ENCODE measurements at regions not wholly inside any gene's neighbourhood (a gene's known extent, or its start where the extent isn't known, plus 50 kb on each side); places are given as distances from the start of the nearest gene placed in this dataset.

DNA sequence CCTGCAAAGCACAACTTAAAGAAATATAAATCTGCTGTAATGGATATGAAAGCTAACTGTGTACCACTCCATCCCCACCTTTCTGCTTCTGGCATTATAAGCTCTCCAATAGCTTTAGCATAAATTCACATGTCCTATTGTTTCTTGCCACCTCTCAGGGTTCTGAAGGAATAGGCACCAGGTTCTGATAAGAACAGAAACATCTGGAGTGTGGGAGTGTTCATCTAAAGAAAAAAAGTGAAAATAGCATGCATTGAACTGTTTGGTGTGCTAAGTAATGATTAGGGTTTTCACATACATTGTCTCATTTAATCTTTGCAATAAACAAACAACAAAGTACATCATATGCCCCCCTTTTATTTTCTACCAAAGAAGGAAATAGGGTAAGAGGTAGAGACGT lies 72.3 kb downstream of the FAM76B start:
- no peak for DNase-seq (ENCODE audit: low read depth in 4 of 4, low spot score in 2 of 4)

DNA sequence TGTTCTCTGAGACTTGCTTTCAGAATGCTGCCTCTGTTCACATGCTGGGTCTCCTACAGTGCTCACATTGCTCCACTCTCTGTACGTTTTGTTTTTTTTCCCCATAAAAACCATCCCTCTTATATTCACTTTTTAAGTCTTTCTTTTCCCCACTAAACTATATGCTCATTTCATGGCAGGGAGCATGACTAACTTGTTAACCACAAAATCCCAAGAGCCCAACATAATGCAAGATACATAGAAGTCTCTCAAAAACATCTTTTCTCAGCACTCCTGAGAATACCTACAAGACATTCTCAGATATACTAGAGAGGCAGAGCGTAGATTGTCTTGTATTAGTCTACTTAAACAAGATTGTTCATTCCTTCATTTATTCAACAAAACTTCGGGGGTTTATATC lies 73.3 kb downstream of the FAM76B start:
- no peak for DNase-seq (ENCODE audit: low read depth in 4 of 4, low spot score in 2 of 4)

DNA sequence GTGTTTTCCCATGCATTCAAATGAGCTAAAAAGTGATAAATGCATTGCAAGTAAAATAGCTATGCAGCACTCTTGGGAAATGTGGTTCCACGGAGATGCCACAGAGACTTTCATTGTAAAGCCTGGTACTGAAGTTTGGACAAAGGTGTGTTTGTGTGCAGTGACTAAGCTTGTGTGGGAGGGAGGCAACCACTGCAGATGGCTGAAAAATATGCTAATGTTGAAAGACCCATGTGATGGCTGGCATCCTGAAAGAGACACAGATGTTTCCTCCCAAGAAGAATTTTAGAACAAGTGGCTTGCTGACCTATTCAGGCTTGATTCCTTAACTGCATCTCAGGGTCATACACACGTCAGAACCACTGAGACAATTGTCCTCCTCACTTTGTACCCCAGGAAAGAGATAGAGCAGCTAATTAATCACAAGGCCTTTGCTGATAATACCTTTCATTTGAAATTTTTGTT lies 73.8 kb downstream of the FAM76B start:
- DNase-seq (ENCODE audit: low read depth in 4 of 4, low spot score in 2 of 4) = no peak

DNA sequence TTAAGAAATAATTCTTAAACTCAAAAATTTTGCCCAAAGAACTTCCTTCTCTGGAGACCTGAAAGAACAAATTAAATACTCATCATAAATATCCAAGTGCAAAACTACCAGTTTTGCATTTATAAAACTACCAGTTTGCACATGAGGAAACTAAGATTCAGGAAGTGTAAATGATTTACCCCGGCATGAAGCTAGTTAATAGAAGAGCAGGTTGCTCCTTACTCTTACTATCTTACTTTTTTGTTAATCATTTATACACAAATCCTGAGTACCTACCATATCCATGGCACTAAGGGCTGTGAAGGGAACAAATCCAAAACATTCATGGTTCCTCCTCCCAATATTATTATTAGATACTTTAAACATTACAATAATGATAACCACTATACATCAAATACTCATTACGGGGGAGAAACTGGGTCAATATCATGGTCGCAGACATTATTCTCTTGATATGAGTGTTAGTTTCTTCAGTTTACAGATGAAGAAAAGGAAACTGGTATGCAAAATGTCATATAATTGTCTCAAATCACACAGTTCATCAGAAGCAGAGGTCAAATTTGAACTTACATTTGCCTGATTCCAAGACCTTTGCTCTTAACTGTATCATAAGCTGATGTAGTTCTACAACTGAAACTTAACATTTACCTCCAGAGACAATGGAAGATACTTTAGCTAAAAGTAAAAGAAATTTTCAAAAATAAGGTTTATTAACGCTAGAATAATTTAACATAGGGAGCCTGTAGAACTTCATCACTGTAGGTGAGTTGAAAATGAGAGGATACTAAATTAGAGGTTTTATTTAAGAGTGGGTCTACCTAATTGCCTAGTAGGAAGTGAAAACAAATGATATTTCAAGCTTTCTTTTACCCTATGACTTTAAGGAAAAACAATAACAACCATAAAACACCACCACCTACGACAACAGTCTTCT lies 74.5 kb downstream of the FAM76B start:
- DNase-seq (ENCODE audit: low read depth in 4 of 4, low spot score in 2 of 4) = no peak

DNA sequence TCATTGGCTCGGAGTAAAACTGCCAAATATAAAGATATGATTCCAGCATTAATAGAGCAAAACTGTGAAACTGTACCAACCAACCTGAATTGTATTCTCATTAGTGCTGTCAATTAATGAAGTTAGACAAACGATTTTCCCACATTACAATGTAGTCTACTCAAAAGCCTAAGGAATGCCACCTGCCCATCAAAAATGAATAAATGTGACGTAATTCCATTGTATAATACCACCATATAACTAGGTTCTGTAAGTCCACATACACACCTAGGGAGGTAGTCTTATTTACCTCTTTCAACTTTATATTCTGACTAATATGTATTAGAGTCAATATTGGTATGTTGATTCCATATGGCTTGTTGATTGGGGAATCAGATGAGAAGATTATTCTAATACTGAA lies 76.2 kb downstream of the FAM76B start:
- no peak for DNase-seq (ENCODE audit: low read depth in 4 of 4, low spot score in 2 of 4)

DNA sequence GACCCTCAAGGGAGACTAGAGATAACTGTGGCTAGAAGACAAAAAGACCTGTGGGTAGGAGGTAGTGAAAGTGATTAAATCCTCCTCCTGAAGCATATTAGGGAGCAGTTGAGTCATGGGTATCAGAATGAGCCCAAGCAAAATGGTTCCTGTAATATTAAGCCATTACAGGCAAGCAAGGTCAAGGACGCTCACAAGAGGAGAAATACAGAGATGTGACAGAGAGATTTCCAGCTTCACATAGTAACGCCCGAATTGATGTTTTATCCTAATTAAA lies 77.7 kb downstream of the FAM76B start:
- DNase-seq (ENCODE audit: low read depth in 4 of 4, low spot score in 2 of 4) = no peak

DNA sequence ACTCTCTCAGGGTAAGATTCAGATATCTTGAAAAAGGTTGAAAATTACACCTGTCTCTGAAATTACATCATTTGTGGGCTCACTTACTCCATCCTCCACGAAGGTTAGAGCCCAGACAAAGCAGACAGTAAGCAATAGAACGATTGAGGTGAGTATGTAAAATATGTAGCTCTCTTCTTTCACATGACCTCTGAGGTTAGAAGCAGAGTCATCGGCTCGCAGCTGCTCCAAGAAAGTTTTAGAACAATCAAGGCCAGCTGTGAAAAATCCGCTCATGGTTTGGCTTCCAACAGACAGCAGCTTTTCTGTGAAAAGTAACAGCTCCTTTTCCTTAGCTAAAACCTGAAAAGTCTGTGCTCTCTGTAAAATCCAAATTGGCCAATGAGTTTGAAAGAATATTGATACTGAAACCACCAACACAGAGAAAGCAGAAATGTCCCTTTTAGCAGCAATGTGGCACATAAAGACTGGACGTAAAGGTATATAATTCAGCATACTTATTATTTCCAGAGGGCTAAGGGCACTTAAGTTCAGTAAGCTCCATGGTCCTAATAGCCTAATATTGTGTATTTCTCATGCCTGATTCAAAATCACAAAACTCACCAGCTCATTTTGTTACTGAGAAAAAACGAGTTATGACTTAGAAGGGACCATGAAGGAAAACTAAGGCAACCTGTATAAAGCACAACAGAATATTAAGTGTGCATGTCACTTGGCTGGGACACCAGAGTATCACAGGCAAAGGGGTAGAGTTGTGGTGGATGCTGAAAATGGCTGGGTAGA lies 78.2 kb downstream of the FAM76B start:
- DNase-seq (ENCODE audit: low read depth in 4 of 4, low spot score in 2 of 4) = no peak

DNA sequence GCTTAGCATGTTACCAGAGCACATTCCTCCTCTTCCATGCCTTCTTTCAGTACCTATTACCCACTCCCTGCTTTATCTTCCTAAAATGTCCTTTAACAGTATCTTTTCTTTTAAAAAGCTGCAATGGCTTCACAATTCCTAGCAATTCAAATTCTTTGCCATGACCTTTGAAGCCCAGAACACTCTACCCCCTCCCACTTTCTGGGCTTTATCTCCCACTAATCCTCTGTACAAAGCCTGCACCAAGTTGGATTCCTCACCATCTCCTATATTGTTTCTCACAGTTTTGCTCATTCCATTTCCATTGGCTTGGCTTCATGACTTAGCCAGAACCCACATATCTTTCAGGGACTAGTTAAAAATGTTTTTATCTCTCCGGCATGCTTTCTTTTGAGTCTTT lies 80.9 kb downstream of the FAM76B start:
- no peak for DNase-seq (ENCODE audit: low read depth in 4 of 4, low spot score in 2 of 4)

DNA sequence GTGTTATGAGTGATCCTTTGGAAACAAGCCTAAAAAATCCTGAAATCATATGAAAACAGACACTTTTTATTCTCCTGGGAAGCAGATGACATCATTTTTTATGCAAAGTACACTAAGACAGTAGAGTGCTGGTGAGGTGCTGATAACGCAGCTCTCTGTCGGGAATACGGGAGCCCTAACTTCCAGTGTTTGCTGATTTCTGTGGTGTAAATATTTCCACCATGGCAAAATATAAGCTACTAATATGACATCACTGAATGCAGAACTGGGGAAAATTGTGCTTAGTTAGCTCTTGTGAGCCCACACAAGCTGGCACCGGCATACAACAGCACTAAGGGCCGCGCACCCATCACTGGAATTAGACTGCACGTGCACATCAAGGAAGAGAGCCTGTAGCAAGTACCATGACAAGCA lies 82.6 kb downstream of the FAM76B start:
- DNase-seq (ENCODE audit: low read depth in 4 of 4, low spot score in 2 of 4) = no peak

DNA sequence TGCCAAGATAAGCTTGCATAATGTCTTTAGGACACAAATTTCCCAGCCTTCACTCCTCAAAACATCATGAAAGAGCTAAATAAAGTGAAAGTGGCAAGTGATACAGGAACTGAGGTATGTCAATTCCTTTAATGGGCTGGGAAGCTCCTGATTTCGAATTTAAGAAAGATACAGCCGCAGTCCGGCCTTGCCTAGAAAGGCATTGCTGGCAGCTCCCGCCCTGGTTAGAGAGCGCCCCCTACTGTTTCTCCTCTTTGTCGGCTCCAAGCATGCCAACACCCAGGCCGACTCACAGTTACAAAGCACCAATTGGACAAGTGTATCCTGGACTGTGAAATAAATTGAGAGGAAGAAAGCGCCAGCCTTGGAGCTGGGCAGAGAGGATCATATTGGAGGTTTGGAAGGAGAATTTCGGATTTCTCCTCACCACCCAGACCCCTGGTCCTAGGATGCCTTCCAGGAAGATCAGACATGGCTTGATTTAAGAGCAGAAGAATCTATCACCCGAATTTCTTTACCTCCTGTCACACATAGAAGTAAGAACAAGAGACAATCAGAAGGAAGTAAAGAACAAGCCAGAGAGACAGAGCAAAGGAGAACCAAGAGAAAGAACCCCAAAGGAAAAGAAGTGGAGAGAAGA lies 84.0 kb downstream of the FAM76B start:
- DNase-seq (ENCODE audit: low read depth in 4 of 4, low spot score in 2 of 4) = peak; percentile 73 to 91 (median 80)

DNA sequence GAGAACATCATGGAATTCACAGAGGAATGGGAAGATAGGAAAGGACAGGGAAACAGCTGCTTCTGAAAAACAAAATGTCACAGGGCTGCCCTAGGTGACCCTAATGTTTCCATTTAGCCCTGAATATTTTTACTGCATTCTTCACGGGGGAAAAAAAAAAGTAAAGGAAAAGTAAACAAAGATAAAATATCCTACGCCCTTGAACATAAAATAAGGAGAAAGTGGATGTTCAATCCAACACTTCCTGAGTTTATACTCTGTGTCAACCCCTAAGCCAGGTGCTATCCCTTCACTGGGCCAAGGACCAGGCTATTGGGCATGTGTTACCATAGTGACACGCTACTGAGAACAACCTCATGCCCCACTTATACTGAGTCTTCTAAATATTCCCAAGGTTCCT lies 84.7 kb downstream of the FAM76B start:
- no peak for DNase-seq (ENCODE audit: low read depth in 4 of 4, low spot score in 2 of 4)

DNA sequence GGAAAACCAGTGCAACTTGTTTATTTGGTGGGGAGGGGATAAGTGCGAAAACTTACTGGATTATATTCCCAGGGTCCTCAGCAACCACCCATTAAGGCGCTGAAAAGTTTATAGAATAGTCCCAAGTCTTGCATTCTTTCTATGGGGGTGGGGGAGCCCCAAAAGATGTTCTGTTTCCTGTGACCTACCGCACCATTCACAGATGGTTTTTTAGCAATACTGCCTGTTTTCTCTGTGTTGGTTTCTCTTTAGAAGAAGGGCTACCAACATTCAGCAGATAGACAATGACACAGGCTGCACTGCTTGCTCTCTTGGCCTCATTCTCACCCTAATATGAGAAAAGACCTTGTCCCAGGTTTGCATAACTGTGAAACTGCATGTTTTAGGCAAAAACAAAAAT lies 86.5 kb downstream of the FAM76B start:
- DNase-seq (ENCODE audit: low read depth in 4 of 4, low spot score in 2 of 4) = no peak

DNA sequence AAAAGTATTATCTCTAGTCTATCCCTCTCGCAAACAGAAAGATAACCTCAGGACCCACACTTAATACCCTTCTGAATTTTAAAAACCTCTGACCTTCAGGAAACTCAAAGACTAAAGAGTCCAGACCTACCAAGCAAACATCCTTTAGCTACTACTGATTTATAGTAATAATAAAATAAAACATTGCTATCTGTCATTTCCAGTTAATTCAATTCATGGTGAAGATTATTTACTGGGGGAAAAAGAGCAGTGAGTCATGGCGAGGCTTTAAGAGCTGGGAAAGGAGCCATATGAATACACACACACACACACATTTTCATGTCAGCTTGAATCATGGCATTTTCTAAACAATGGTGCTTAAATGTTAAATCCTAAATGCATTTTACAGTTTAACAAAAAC lies 87.1 kb downstream of the FAM76B start:
- peak; percentile 44 to 65 (median 56) for DNase-seq (ENCODE audit: low read depth in 4 of 4, low spot score in 2 of 4)

DNA sequence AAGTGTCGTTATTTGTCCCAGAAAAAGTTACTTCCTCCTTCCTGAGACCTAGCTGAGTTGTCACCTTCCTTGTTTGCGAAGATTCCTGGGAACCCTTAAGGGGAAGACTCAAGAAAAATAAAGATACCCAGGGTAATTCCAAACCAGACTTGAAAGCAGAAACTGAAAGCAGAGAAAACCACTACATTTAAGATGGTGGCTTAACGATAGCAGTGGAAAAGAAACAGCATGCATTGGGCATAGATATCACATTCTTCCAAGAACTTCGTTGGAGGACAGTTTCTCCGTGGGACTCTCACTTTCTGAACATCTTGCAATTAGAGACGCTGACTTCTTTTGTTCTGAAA lies 89.1 kb downstream of the FAM76B start:
- no peak for DNase-seq (ENCODE audit: low read depth in 4 of 4, low spot score in 2 of 4)

DNA sequence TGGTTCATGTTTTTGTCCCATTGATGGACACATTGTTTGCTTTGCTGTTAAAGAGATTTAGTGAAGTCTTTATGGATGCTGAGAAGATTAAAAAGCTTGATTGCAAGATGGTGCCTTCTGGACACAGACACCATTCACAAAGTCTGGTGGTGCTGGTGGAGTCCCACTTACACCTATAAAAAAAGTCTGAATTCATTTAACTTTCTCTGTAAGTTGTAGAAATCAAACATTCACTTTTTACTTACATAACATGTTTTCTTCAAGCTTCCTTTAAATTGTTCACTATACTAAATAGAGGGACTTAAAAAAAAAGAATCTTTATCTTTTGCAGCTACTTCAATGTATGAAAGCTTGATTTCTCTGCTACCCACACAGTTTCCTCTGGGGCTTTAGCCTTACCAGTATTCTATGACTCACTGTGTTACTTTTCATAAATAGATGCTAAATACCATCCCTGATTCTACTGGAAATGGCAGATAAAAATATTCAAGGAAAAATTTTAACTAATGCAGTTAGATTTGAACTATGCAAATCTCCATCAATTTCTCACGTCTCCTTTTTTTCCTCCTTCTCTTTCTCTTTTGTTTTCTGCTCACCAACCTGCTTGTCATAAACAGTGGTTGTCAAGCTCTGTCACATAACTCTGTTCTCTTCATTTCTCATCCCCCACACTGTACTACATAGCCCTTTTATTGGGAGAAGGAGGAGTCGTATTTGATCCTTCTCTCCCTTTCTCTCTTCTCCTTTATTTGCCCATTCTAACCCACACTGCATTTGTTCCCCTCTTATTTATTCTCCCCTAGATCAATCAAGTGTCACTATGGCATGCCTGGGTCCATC lies 89.7 kb downstream of the FAM76B start:
- no peak for DNase-seq (ENCODE audit: low read depth in 4 of 4, low spot score in 2 of 4)

DNA sequence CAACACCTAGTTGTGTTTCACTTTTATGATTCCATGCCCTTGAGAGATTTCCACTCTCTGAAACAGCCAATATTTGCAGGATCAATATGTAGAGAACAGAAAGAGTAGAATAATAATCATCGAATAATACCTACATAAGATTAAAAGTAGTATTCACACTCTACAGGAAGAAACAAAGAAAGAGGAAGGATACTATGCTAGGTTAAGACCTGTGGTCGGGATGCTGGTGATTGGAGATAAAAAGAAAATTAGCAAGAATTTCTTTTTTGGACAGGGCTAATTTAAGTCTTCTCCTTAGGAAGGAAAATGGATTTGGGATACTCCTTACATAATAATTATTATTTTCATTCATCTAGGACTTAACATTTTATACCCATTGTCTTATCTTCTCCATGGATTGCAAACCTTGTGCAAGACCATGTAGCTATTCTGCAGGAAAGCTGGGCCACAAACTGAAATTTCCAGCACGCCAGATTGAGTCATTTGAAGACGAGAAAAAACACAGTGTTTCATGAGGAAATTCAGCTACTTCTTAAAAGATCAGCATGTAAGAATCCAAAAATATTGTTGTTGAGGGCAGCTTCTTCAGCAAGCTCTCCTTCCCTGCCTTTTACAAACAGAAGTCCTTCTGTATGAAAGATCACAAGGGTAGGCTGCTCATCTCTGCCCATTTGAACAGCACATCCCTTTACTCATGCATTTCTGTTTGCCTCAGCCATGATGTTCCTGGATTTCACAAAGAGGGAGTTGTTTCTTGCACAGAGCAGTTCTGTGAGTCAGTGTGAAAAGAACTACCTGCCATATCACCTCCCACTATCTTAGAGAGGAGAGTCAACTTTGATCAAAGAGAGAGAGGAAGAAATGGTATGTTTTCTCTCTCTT lies 90.7 kb downstream of the FAM76B start:
- no peak for DNase-seq (ENCODE audit: low read depth in 4 of 4, low spot score in 2 of 4)

DNA sequence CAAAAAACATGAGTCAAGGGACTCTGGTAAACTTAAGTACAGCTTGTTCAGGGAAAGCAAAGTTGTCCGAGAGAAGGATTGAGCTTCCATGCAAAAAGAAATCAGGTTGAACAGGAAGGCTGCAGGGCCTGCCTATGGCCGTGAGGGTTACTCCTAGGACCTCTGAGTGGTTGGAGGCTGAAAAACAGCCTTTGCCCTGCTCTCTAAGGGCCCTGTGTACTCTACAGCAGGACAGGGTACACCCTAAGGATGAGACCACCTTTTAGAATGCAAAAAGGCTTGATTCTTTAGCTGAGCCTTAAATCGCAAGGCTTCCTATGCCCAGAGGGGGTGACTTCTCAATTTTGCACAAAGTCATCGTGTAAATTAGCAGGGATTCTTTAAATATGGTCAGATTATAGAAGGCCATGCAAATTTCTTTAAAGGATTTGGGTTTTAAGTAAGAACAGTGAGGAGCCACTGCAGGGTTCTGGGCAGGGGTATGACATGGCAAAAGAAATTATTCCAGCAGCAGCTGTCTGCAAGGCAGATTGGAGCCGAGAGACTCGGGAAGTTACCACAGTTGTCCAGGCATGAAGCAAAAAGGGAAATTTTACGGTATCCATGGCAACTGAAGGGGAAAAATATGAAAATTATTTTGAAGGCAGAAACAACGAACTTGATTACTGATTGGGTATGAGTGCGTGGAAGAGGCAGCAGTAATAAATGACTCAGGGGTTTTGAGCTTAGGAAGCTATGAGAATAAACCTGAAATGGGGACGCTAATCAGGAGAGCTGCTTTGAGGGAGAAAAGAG lies 91.8 kb downstream of the FAM76B start:
- no peak for DNase-seq (ENCODE audit: low read depth in 4 of 4, low spot score in 2 of 4)

DNA sequence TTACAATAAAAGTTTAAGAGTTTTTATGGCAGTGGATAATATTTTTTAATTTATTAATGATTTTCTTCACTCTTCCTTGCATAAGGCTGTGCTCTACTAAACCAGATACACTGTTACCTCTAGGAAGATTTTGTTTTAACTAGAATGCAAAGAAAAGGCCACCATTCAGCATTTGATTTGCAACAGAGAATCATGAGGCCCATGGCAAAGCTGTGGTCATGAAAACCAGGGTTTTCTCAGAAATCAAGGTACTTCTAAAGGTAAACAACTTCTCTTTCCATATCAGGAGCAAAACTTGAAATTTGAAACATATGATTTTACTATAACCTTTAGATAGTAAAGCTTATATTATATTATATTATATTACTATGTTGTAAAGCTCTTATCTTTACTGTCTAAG lies 94.4 kb downstream of the FAM76B start:
- no peak for DNase-seq (ENCODE audit: low read depth in 4 of 4, low spot score in 2 of 4)

DNA sequence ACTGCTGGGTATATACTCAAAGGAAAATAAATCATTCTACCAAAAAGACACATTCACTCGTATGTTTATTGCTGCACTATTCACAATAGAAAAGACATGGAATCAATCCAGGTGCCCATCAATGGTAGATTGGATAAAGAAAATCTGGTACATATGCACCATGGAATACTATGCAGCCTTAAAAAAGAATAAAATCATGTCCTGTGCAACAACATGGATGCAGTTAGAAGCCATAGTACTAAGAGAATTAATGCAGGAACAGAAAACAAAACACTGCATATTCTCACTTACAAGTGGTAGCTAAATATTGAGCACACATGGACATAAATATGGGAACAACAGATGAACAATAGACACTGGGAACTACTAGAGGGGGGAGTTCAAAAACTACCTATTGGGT lies 96.3 kb downstream of the FAM76B start:
- DNase-seq (ENCODE audit: low read depth in 4 of 4, low spot score in 2 of 4) = no peak

Measured in left renal cortex interstitium (tissue), 4 donors.